SU-DHL-6 (cell line): ENCODE measurements at regions not wholly inside any gene's neighbourhood (a gene's known extent, or its start where the extent isn't known, plus 50 kb on each side); places are given as distances from the start of the nearest gene placed in this dataset.

Source experiments
- EZH2phosphoT487 ChIP-seq: fragments of 200-600 bp; sonication (generic), shearing (Covaris generic); conservative IDR thresholded peaks from 2 replicates; pipeline ENCODE4 v1.6.1; 2018; ENCODE audit warnings: mild to moderate bottlenecking, antibody characterized with exemption, low read length, moderate library complexity, mixed read lengths
- TF ChIP-seq, protein P1 (sequence below): fragments of 200-600 bp; sonication (generic); IDR thresholded peaks from one replicate; pipeline ENCODE4 v1.5.1; 2017; ENCODE audit warnings: antibody characterized with exemption, mild to moderate bottlenecking, low read length, moderate library complexity; ENCODE audit not compliant: insufficient read depth, poor library complexity, severe bottlenecking

GRCh38 chr10:36281831-36282331 is 639.8 kb upstream of the FZD8 start:
- TF ChIP-seq, protein P1, sequence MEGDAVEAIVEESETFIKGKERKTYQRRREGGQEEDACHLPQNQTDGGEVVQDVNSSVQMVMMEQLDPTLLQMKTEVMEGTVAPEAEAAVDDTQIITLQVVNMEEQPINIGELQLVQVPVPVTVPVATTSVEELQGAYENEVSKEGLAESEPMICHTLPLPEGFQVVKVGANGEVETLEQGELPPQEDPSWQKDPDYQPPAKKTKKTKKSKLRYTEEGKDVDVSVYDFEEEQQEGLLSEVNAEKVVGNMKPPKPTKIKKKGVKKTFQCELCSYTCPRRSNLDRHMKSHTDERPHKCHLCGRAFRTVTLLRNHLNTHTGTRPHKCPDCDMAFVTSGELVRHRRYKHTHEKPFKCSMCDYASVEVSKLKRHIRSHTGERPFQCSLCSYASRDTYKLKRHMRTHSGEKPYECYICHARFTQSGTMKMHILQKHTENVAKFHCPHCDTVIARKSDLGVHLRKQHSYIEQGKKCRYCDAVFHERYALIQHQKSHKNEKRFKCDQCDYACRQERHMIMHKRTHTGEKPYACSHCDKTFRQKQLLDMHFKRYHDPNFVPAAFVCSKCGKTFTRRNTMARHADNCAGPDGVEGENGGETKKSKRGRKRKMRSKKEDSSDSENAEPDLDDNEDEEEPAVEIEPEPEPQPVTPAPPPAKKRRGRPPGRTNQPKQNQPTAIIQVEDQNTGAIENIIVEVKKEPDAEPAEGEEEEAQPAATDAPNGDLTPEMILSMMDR = no peak
- no peak for TF ChIP-seq EZH2phosphoT487
